DMS114 treated with DMSO at 0.1 percent for 48 hours (cell line): ENCODE measurements at regions not wholly inside any gene's neighbourhood (a gene's known extent, or its start where the extent isn't known, plus 50 kb on each side); places are given as distances from the start of the nearest gene placed in this dataset.
"Not testable (repeated sequence)": the region's sequence is repeated elsewhere in the genome, so short reads cannot be mapped to it uniquely, and the experiment has no call there.

Experiments
- DNase-seq: peaks from one replicate; lab custom pipeline; 2025; ENCODE audit not compliant: unreplicated experiment; lab: John Stamatoyannopoulos, UW

DNA sequence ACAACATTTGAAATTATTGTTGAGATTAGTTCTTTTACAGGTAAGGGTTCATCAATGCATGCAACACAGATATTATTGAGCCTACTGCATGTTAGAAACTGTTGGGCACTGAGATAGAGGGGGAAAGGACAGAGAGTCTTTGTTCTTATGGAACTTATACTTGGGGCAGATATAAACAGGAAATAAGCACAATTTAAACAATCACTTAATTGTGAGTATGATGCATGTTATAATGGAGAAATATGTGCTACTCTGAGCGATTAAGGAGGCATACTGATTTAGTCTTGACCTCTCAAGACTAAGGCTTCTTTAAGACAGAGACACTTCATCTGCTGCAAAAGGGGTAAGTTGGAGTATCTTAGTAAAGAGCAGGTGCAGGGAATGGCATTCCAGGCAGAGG, 593.3 kb downstream of the CCSER2 start:
- DNase-seq: no peak

DNA sequence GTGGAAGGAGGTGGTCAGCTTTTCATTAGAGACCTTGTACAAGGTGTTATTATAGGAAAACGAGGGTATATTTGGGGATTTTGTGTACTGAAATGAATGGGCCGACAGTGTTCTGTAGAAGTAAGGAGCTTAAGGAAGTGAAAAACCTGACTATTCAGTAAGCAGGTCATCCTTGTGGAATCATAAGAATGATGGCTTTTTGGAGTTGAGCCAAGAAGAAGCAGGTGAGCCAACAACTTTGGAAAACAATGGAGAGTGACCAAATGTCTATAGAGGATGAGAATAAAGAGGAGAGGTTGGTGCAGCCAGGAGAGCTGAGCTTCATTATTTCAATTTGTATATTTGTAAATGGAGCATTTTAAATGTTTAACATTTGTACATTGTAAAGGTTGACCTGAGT, 595.7 kb downstream of the CCSER2 start:
- no peak for DNase-seq

DNA sequence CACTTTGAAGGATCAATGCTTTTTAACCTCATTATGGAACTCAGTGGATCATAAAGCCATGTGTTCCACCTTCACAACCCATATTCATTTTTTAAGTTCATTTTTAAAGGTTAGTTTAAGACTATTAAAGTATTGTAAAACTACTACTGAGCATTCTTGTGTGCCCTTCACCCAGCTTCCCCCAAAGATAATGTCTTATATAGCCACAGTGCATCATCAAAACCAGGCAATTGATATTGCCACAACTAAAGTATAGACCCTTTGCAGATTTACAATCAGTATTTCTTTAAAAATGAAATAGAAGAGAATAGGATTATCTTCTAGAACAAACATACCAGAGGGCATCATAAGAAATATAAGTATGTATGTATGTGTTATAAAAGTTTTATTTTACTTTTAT, 597.1 kb downstream of the CCSER2 start:
- DNase-seq: no peak

DNA sequence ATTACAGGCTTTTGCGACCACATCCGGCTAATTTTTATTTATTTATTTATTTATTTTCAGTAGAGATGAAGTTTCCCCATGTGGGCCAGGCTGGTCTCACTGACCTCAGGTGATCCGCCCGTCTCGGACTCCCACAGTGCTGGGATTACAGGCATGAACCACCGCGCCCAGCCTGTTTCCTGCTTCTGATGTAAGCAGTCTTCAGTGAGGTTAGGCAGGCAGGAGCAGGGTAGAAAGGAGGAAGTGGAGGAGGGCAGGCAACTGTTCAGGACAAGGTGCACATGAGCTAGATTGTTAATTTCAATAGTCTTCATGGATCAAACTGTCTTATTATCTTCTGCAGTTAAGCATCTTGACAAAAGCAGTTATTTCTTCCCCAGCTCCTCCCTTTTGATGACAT, 605.0 kb downstream of the CCSER2 start:
- DNase-seq: no peak

DNA sequence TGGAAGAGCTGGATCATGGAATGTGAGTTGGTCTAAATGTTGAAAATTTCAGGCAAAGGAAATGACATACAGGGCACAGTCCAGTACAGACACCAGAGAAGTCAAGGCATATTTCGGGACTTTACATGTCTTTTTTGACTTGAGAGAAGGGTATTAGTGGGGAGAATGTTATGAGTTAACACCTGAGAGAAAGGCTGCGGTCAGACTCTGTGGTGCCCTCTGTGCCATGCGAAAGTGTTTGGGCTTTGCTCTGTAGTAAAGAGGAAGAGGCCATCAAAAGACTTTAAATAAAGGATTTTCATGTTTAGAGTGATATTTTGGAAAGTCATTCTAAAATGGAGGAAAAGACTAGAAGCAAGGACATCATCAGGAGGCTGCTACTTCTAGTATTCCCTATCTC, 607.4 kb downstream of the CCSER2 start:
- no peak for DNase-seq

DNA sequence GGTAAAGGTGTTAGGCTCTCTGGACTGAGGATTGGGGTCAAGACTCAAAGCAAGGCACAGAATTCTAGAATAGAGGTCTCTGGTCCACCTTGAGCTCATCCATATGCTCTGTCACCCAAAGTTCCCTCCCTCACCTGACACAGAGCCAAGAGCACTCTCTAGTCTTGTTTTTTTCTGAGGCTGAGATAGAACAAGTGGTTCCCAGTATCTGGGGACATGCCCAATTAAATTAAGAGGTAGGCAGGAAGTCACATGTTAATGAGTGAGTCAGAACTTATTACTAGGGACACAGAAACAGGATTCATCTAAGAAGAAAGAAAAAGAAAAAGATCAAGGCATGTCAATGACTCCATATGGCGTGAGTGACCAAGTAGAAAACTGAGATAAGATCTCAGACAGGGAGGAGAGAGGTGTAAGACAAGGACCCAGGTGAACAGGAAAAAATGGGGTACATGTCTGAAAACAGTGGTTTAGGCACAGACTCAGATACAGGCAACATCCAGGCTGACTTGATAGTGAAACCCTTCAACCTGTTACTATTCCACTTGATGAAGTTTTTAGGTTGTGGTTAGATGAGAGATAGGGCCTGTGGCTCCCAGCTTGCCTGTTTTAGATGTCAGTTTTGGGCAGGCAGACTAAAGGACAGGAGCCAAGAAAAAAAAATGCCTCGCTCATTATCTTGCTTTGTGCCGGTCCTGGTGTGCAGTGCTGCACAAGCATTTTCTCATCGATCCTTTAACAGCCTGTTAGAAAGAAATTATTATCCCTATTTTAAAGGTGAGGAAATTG, 609.9 kb downstream of the CCSER2 start:
- DNase-seq: no peak

DNA sequence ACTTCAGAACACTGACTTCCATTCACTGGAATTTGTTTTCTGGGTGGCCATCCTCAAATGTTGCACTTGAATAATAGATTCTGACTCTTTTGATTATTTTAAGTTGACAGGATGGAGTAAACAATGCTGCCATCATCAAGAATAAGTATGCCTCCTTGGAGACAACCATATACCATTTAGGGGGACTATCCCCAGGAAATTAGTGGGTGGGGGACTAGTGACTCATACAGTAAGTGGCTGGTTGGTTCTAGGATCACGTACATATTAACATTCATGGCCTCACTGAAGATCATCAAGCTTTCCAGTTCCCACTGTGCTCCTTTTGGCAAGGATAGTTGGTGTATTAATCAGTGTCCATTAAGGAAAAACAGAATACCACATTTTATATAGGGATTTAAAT, 615.2 kb downstream of the CCSER2 start:
- DNase-seq: no peak

DNA sequence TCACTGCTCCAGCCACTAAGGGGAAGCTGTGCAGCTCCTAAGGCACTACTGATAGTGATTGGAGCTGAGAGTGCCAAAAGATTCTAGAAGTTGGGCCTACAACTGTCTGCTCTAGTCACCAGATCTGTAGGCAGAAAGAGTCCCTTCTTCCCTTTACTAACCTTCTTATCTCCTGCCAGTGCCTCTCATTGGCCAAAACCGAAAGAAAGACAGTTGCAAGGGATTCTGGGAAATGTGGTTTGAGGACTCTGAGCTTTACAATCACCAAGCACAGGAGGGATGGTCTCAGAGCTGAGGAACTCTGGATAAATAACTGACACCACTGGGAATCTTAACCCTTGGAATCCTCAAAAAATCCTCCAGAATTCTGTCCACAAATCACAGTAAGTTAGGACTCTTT, 615.8 kb downstream of the CCSER2 start:
- DNase-seq: no peak

DNA sequence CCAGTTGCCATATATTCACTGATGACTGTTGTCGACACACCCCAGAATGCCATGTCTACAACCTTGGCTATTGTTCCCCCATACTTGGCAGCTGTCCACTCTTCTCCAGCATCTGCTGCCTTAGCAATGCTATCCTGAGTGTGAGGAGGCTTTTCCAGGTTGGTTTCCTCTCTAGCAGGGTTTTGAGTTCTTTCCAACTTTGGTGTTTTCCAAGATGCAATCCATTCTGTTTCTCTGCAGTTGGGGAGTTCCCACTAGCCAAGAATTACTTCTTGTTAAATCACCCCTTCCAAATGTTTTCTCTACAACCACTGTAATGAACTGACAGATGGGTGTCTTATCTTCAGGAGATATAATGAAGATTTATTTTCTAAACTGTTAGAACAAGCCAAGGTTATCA, 617.4 kb downstream of the CCSER2 start:
- DNase-seq: no peak

DNA sequence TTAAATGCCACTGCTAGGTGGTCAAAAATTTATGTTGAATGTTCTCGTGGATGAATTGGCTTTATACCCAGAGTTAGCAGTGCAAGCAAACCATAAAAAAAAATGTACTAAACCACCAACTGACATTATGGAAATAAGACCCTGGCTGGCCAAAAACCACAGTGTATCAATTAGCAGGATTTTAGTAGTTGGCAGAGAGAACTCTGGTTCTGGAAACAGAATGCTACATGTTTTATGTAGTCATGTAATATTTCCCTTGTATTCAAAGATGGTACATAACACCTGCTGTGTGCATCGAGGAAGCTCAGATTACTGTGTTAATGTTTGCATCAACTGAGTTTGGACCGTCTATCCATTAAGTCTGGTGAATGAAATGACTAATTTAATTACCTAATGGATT, 618.5 kb downstream of the CCSER2 start:
- DNase-seq: no peak

DNA sequence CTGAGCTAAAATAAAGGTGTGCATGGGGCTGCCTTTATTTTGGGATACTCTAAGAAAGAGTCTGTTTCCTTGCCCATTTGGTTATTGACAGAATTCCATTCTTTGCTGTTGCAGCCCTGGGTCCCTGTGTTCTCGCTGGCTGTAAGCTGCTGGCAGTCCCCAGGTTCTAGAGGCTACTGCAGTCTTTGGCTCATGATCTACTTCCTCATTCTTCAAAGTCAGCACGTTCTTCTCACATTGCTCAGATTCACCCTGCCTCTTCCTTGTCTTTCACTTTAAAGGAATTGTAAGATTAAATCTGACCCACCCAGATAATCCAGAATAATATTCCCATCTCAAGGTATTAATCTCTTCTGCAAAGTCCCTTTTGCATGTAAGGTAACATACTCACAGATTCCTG, 620.3 kb downstream of the CCSER2 start:
- DNase-seq: no peak

DNA sequence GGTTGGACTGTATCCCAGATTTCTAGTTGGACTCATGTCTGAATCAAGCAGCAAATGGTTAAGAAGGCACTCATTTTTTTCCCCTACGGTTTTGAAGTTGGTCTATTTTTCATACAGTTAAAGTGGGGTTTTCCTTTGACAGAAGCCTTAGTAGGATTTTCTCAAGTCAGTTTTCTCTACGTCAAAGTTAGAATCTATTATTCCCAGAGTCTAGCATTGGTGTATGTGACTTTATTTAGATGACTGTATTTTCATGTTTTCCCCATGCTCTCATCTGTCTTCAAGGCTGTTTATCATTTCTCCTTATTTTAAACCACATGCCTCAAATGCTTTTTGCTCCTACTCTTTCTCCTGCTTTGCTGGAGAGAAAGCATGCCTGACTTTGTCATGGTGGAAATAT, 623.2 kb downstream of the CCSER2 start:
- no peak for DNase-seq

DNA sequence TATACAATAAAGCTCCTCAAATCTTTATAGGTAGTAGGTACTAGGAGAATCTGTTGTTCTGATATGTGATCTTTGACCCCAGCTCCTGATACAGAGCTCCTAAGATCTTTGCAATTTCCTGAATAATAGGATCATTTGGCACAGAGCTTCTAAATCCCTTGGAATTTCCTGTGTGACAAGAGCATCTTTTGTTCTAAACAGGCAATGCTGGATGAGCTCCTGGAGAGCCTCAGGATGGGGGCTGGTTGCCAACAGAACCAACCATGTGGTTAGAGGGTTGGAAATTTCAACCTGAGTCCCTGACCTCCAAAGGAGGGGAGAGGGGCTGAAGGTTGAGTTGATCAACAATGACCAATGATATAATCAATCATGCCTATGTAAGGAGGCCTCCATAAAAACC, 629.0 kb downstream of the CCSER2 start:
- DNase-seq: no peak

DNA sequence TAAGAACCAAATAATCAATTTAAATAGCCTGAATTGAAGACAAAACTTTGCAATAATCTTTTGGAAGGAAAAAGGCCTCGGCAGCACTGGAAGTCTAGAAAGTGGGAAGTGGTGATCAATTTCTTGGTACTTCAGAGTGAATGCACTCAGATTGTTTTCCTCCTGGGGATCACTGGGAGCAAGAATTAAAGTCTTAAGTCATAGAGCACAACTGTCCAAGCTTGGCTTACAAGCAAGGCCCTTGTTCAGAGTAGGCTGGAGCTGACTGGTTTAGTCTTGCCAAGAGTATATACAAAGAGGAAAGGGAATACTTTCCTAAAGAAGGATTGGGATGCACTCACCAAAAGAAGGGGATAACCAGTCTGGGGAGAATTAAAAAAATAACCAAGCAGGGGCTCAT, 637.1 kb downstream of the CCSER2 start:
- DNase-seq: no peak

DNA sequence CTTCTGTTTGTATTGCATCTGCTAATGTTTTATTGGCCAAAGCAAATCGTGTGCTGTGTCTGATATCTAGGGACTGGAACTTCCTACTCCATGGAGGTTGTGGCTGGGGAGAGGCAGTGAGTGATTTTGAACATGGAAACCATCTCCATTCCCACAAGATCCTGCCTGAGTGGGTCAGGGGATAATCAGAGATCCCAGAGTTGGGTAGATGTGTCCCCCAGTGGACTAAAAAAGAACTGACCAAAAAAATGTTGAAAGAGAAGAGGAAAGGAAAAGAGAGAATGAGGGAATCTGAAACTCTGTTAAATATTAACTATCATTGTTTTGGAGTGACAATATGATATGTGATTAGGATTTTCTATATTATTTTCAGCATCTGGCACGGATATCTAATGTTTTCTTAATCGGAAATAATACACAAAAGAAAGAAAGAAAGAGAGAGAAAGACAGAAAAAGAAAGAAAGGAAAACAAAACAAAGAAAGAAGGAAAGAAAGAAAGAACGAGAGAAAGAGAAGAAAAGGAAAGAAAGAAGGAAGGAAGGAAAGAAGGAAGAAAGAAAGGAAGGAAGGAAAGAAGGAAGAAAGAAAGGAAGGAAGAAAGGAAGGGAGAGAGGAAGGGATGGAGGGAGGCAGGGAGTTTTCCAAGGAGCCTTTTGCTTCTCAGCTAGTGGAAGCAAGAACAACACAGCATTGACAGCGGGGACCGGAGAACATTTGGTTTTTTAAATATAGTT, 638.5 kb downstream of the CCSER2 start:
- no peak for DNase-seq

DNA sequence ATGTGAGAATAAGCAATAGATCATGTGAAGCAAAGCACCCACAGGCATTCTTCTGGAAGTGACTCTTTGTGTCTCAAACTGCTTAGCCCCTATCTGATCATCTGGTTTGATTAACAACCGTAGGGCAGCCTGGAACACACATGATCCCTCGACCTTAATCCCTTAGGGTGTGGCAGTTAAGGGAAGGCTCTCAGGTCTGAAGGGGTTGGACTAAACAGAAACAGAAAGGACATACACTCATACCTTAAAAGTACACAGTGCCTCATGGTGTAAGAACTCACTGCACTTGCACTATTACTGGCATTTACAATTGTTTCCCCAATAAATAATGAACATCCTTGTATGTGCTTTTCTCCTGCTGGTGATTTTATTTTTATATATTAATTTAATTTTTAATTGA, 640.9 kb downstream of the CCSER2 start:
- not testable (repeated sequence) for DNase-seq

DNA sequence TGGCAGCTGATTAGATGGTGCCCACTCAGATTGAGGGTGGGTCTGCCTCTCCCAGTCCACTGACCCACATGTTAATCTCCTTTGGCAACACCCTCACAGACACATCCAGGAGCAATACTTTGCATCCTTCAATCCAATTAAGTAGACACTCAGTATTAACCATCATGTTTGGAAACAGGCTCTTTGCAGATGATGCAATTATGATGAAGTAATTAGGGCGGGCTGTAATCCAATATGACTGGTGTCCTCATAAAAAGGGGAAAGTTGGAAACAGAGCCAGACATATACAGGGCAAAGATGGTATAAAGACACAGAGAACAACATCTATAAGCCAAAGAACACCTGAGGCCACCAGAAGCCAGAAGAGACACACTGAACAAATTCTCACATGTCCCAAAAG, 658.6 kb downstream of the CCSER2 start:
- DNase-seq: no peak

DNA sequence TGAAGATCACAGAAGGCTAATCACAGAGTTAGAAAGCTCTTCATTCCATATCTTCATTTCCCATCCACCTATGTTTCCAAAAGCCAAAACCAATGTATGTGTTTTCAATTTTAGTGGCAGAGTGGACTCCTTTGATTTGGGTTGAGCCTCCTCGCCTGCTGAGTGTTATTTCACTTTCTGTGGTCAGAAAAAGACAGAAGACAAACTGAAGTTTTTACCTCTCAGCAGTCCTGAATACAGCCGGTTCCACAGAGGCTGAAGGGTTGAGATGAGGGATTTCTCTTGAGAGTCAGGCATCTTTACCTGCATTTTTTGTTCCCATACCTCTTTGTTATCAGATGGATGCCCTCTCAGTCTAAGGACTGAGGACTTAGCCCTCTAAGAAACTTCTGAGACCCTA, 659.6 kb downstream of the CCSER2 start:
- DNase-seq: no peak

DNA sequence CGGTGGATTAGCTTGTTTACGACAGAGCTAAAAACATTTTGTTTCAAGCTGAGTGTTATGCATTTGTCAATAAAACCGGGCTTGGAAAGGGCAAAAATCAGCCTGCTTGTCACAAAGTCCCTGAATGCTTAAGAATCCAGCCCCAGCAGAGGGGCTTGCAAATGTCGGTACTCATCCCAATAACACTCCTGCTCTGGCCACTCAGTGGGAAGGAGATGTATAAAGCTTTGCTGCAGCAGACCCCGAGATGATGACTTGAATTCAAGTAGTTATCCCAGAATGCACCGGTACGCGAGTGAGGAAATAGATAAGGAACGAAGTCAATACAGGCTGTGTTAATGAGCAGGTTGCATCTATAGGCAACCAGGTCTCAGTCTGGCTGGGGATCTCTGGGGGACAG, 662.3 kb downstream of the CCSER2 start:
- no peak for DNase-seq

DNA sequence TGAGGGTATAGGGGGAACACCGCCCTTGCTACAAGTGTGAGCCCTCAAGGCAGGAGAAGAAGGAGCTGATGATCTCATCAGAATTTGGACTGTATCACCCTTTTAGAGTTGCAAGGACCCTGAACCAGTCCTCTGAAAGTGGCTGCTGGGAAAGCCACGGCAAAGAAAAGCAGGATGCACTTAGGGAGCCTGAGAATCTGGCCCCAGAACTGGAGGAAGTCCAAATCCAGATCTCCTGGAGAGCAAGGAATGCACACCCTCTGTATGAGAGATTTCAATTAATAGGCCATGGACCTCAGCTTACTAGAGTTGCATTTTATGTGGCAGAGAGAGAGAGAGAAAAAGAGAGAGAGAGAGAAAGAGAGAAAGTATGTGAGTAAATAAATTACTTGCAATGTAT, 662.9 kb downstream of the CCSER2 start:
- DNase-seq: no peak

DNA sequence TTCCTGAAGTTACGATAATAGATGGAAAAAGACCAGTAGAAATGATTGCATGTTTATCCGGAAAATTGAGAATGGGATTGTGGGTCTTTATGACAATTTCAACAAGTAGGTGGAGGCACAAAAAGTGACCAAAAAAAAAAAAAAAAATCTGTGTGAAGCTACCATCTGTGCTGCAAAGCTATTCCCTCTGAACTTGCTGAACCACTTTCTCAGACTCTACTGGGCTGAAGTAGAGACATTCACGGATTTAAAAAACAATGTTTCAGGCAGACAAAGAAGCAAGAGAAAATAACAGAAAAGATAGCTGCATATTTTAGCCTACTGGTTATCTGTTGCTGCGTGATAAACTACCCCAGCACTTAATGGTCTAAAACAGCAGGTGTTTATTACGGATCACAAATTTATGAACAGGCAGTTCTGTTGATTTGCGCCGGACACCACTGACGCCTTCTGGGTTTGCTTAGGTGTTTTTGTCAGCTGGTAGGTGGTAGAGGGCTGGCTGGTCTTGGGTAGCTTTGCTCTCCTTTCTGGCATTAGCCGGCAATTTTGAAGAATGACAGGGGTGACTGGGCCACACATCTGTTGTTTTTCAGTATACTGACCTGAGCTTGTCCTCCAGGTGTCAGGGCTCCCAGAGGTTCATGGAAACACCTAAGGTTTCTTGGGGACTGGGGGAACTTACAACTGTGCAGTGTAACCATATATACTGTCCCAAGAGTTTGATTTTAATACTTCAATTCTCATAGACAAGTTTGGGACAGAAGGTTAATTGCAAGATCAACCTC, 665.1 kb downstream of the CCSER2 start:
- no peak for DNase-seq

DNA sequence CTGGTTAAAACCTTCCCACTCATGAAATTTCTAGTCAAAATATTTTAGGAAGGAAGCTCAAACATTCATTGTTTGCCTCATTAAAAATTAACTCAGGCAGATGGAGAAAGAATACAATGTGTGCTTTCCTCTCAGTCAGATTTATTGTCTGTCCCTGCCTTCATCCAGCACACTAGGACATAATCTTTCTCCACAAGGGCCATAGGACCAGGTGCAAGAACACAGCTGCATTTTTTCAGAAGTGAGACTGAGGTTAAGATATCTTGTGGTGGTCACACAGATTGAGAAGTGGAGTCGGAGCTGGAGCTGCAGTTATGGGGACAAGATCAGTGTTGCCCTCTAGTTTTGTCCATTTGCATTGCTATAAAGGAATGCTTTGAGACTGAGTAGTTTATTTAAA, 666.3 kb downstream of the CCSER2 start:
- no peak for DNase-seq
